ENCODE measurements at regions not wholly inside any gene's neighbourhood (a gene's known extent, or its start where the extent isn't known, plus 50 kb on each side); places are given as distances from the start of the nearest gene placed in this dataset.
A peak's percentile ranks its signal among the peaks of the same experiment; 100 is the strongest.

DNA sequence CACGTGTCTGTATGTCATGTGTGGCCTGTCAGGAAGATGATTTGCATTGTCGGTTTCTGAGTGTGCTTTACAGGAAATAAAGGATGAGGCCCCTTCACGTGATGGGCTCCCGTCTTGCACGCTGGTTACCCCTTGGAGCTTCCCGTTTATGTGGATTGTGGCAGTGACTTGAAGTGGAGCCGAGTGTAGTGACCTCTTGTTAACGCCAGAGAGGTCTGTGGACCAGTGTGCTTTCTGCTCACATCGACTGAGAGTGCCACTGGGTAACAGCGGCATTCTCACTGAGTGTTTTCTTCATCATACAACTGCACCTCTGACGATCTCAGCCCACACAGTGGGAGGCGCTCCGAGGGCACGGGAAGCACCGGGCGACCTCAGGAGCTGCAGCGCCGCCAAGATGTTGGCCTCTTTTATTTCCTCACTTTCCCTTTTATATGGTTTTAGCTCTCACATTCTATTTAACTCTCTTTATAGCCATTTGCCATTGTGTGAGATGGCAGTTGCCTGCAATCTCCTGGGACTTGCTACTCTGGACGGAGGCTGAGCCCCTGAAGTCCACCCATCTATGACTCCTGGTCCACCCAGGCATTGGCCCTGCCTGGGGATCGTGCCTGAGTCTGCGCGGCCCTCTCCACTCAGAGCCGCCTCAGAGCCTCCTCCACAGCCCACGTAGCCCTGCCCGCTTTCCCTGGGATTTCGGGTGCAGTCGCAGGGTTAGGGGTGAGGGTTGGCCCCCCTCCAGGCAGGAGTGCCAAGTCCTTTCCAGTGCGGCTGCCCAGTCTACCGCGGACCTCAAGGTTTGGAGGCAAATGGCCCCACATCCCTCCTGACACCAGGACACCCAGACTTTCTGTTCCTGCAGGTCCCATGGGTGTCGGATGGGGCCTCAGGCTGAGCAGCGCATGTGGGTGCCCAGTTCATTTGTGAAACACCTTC is 238.9 kb downstream of the ERMARD start:
- no peak overlapping the region for H3K14ac ChIP-seq (ENCODE audit: low read length in 2 of 2)
- no peak overlapping the region for H3K27ac ChIP-seq (ENCODE audit: low read length, poor library complexity, severe bottlenecking)
- no peak overlapping the region for H2BK5ac ChIP-seq (ENCODE audit: low read depth, low read length, poor library complexity, severe bottlenecking)
- no peak overlapping the region for H3K4ac ChIP-seq (ENCODE audit: low read depth in 1 of 2, low read length in 2 of 2)
- no peak overlapping the region for H2BK120ac ChIP-seq (ENCODE audit: low read depth, low read length)
- no peaks in the 10 kb centered on the region for H3K9me3 ChIP-seq (ENCODE audit: control insufficient read depth, low read length)
- H3K23ac ChIP-seq (ENCODE audit: low read length in 2 of 2): no peak overlapping the region
- H4K8ac ChIP-seq (ENCODE audit: low read length): no peak overlapping the region
- no peak overlapping the region for H3K4me2 ChIP-seq (ENCODE audit: low read length, poor library complexity, severe bottlenecking)
- no peaks in the 10 kb centered on the region for H3K36me3 ChIP-seq (ENCODE audit: control insufficient read depth in 1 of 2, insufficient read depth in 2 of 2, low read depth in 1 of 2, low read length in 2 of 2)
- no peak overlapping the region for H2BK15ac ChIP-seq (ENCODE audit: low read depth, poor library complexity, severe bottlenecking)
- no peak overlapping the region for H4K91ac ChIP-seq (ENCODE audit: low read length)
- no peak overlapping the region for H3K9ac ChIP-seq (ENCODE audit: low read length)
- H3K4me1 ChIP-seq (ENCODE audit: control insufficient read depth, insufficient read depth, low read depth, low read length): no peaks in the 10 kb centered on the region
- H2AK5ac ChIP-seq (ENCODE audit: low read length, severe bottlenecking): no peak overlapping the region
- H3K18ac ChIP-seq (ENCODE audit: low read depth in 1 of 2, low read length in 2 of 2): no peak overlapping the region
- H3K4me3 ChIP-seq (ENCODE audit: insufficient read depth in 1 of 2, low read depth in 1 of 2, low read length in 2 of 2): no peak overlapping the region
- no peaks in the 10 kb centered on the region for H3K79me1 ChIP-seq (replicated peaks; ENCODE audit: low read length, poor library complexity, severe bottlenecking)
- H3K27me3 ChIP-seq (ENCODE audit: control insufficient read depth in 1 of 2, insufficient read depth in 1 of 2, low read length in 2 of 2): peaks cover 0 to 13% of the 10 kb centered on the region in 2 experiments
- no peak overlapping the region for H2AFZ ChIP-seq (ENCODE audit: low read depth, low read length)
- WGBS: 88% methylated on average over 31 of the region's 32 CpGs
- no peak overlapping the region for H2BK12ac ChIP-seq (ENCODE audit: low read length in 2 of 2)
- no peak for DNase-seq

DNA sequence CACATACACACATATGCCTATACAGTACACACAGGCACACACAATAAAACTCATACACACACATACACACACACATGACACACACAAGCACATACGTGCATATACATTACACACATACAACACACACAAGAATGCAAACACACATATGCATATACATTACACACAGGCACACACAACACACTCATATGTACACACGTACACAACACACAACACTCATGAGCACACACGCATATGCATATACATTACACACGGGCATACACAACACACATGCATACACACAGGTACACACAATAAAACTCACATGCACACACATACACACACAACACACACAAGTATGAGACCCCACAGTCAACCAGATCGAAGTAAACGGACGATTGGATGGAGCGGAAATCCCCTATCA is 238.2 kb downstream of the ERMARD start:
- H4K91ac ChIP-seq (ENCODE audit: low read length): peak overlapping the region; percentile 11
- H4K8ac ChIP-seq (ENCODE audit: low read length): no peak overlapping the region
- H3K27ac ChIP-seq (ENCODE audit: low read length, poor library complexity, severe bottlenecking): no peak overlapping the region
- no peak overlapping the region for H3K4me3 ChIP-seq (ENCODE audit: insufficient read depth in 1 of 2, low read depth in 1 of 2, low read length in 2 of 2)
- no peak overlapping the region for H2BK15ac ChIP-seq (ENCODE audit: low read depth, poor library complexity, severe bottlenecking)
- H3K9me3 ChIP-seq (ENCODE audit: control insufficient read depth, low read length): no peaks in the 10 kb centered on the region
- no peak overlapping the region for H2AK5ac ChIP-seq (ENCODE audit: low read length, severe bottlenecking)
- no peak overlapping the region for H2BK120ac ChIP-seq (ENCODE audit: low read depth, low read length)
- no peak overlapping the region for H2AFZ ChIP-seq (ENCODE audit: low read depth, low read length)
- H3K4me1 ChIP-seq (ENCODE audit: control insufficient read depth, insufficient read depth, low read depth, low read length): no peaks in the 10 kb centered on the region
- H3K36me3 ChIP-seq (ENCODE audit: control insufficient read depth in 1 of 2, insufficient read depth in 2 of 2, low read depth in 1 of 2, low read length in 2 of 2): no peaks in the 10 kb centered on the region
- DNase-seq: no peak
- no peak overlapping the region for H3K9ac ChIP-seq (ENCODE audit: low read length)
- no peak overlapping the region for H3K4me2 ChIP-seq (ENCODE audit: low read length, poor library complexity, severe bottlenecking)
- no peak overlapping the region for H3K23ac ChIP-seq (ENCODE audit: low read length in 2 of 2)
- WGBS: 92% methylated on average over 4 of the region's 8 CpGs
- H3K18ac ChIP-seq (ENCODE audit: low read depth in 1 of 2, low read length in 2 of 2): no peak overlapping the region
- H3K27me3 ChIP-seq (ENCODE audit: control insufficient read depth in 1 of 2, insufficient read depth in 1 of 2, low read length in 2 of 2): peaks cover 0 to 13% of the 10 kb centered on the region in 2 experiments
- H3K4ac ChIP-seq (ENCODE audit: low read depth in 1 of 2, low read length in 2 of 2): no peak overlapping the region
- no peak overlapping the region for H2BK12ac ChIP-seq (ENCODE audit: low read length in 2 of 2)
- H3K79me1 ChIP-seq (replicated peaks; ENCODE audit: low read length, poor library complexity, severe bottlenecking): no peaks in the 10 kb centered on the region
- H2BK5ac ChIP-seq (ENCODE audit: low read depth, low read length, poor library complexity, severe bottlenecking): no peak overlapping the region
- H3K14ac ChIP-seq (ENCODE audit: low read length in 2 of 2): no peak overlapping the region

GRCh38 chr6:169988769-169989550 is 237.5 kb downstream of the ERMARD start:
- Histone ChIP-seq H3K27ac (ENCODE audit: low read length, poor library complexity, severe bottlenecking) (no peak overlapping the region), H3K4me3 (ENCODE audit: insufficient read depth in 1 of 2, low read depth in 1 of 2, low read length in 2 of 2) (no peak overlapping the region), H3K4me2 (ENCODE audit: low read length, poor library complexity, severe bottlenecking) (no peak overlapping the region), H3K27me3 (ENCODE audit: control insufficient read depth in 1 of 2, insufficient read depth in 1 of 2, low read length in 2 of 2) (peaks cover 0 to 13% of the 10 kb centered on the region in 2 experiments), H2BK5ac (ENCODE audit: low read depth, low read length, poor library complexity, severe bottlenecking) (no peak overlapping the region), H3K4ac (ENCODE audit: low read depth in 1 of 2, low read length in 2 of 2) (no peak overlapping the region), H2BK12ac (ENCODE audit: low read length in 2 of 2) (no peak overlapping the region), H3K23ac (ENCODE audit: low read length in 2 of 2) (no peak overlapping the region), H2BK15ac (ENCODE audit: low read depth, poor library complexity, severe bottlenecking) (no peak overlapping the region), H3K9me3 (ENCODE audit: control insufficient read depth, low read length) (no peaks in the 10 kb centered on the region), H3K14ac (ENCODE audit: low read length in 2 of 2) (no peak overlapping the region), H2AK5ac (ENCODE audit: low read length, severe bottlenecking) (no peak overlapping the region), H4K91ac (ENCODE audit: low read length) (no peak overlapping the region), H4K8ac (ENCODE audit: low read length) (no peak overlapping the region), H3K79me1 (replicated peaks; ENCODE audit: low read length, poor library complexity, severe bottlenecking) (no peaks in the 10 kb centered on the region), H3K4me1 (ENCODE audit: control insufficient read depth, insufficient read depth, low read depth, low read length) (no peaks in the 10 kb centered on the region), H3K9ac (ENCODE audit: low read length) (no peak overlapping the region), H3K18ac (ENCODE audit: low read depth in 1 of 2, low read length in 2 of 2) (no peak overlapping the region), H3K36me3 (ENCODE audit: control insufficient read depth in 1 of 2, insufficient read depth in 2 of 2, low read depth in 1 of 2, low read length in 2 of 2) (no peaks in the 10 kb centered on the region), H2BK120ac (ENCODE audit: low read depth, low read length) (no peak overlapping the region), H2AFZ (ENCODE audit: low read depth, low read length) (no peak overlapping the region)
- WGBS: 94% methylated on average over 25 of the region's 25 CpGs
- DNase-seq: no peak

- Histone ChIP-seq H3K23ac (ENCODE audit: low read length in 2 of 2) (no peak overlapping the region), H3K79me1 (replicated peaks; ENCODE audit: low read length, poor library complexity, severe bottlenecking) (no peaks in the 10 kb centered on the region), H2BK12ac (ENCODE audit: low read length in 2 of 2) (no peak overlapping the region), H3K9me3 (ENCODE audit: control insufficient read depth, low read length) (no peaks in the 10 kb centered on the region), H3K4me1 (ENCODE audit: control insufficient read depth, insufficient read depth, low read depth, low read length) (no peaks in the 10 kb centered on the region), H3K4ac (ENCODE audit: low read depth in 1 of 2, low read length in 2 of 2) (no peak overlapping the region), H4K91ac (ENCODE audit: low read length) (no peak overlapping the region), H3K18ac (ENCODE audit: low read depth in 1 of 2, low read length in 2 of 2) (no peak overlapping the region), H2BK15ac (ENCODE audit: low read depth, poor library complexity, severe bottlenecking) (no peak overlapping the region), H4K8ac (ENCODE audit: low read length) (no peak overlapping the region), H3K27ac (ENCODE audit: low read length, poor library complexity, severe bottlenecking) (no peak overlapping the region), H3K27me3 (ENCODE audit: control insufficient read depth in 1 of 2, insufficient read depth in 1 of 2, low read length in 2 of 2) (peaks cover 0 to 9% of the 10 kb centered on the region in 2 experiments), H2BK120ac (ENCODE audit: low read depth, low read length) (no peak overlapping the region), H2BK5ac (ENCODE audit: low read depth, low read length, poor library complexity, severe bottlenecking) (no peak overlapping the region), H3K14ac (ENCODE audit: low read length in 2 of 2) (no peak overlapping the region), H3K4me2 (ENCODE audit: low read length, poor library complexity, severe bottlenecking) (no peak overlapping the region), H3K9ac (ENCODE audit: low read length) (no peak overlapping the region), H2AFZ (ENCODE audit: low read depth, low read length) (no peak overlapping the region), H3K36me3 (ENCODE audit: control insufficient read depth in 1 of 2, insufficient read depth in 2 of 2, low read depth in 1 of 2, low read length in 2 of 2) (no peaks in the 10 kb centered on the region), H3K4me3 (ENCODE audit: insufficient read depth in 1 of 2, low read depth in 1 of 2, low read length in 2 of 2) (no peak overlapping the region), H2AK5ac (ENCODE audit: low read length, severe bottlenecking) (no peak overlapping the region)
- no peak for DNase-seq
- 90% methylated on average over 34 of the region's 35 CpGs for WGBS
These were observed 235.6 kb downstream of the ERMARD start for GRCh38 chr6:169986848-169987498.

Measured in mesenchymal stem cell (in vitro differentiated cells and primary cell).